HG02798 (cell line): ENCODE measurements at regions not wholly inside any gene's neighbourhood (a gene's known extent, or its start where the extent isn't known, plus 50 kb on each side); places are given as distances from the start of the nearest gene placed in this dataset.
"Not testable (repeated sequence)": the region's sequence is repeated elsewhere in the genome, so short reads cannot be mapped to it uniquely, and the experiment has no call there.

Experiments
- ATAC-seq: cut with Tn5 transposase; IDR thresholded peaks from one replicate; pipeline ENCODE4 v1.9.1; 2021; ENCODE audit warnings: mild to moderate bottlenecking; ENCODE audit not compliant: unreplicated experiment, poor library complexity

DNA sequence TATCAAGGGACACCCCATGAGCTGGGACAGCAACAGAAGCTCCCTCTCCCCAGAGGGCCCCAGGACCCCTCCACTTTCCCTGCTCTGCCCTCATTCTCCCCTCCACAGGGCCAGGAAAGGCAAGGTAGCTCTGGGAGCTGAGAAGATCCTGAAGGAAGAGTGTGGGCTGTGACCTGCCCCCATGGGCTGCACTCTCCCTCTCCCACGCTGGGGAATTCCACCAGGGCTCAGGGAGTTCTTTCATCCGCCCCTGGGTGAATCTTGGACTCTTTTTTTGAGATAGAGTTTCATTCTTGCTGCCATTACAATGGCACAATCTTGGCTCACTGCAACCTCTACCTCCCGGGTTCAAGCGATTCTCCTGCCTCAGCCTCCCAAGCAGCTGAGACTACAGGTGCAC lies 73.8 kb downstream of the C9orf50 start:
- ATAC-seq, result no peak

DNA sequence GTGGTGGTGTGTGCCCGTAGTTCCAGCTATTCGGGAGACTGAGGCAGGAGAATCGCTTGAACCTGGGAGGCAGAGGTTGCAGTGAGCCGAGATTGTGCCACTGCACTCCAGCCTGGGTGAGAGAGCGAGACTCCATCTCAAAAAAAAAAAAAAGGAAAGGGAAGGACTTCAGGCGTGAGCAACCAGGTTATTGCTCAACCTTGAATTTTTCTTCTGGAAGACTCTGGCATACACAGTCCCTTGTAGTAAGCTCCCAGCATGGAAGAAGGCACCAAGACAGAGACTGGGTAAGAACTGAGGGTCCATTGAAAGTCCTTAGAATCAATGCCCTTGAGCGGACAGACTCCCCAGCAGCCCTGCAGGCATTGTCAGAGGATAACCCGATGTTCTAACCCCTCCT lies 75.0 kb downstream of the C9orf50 start:
- ATAC-seq, result not testable (repeated sequence)

DNA sequence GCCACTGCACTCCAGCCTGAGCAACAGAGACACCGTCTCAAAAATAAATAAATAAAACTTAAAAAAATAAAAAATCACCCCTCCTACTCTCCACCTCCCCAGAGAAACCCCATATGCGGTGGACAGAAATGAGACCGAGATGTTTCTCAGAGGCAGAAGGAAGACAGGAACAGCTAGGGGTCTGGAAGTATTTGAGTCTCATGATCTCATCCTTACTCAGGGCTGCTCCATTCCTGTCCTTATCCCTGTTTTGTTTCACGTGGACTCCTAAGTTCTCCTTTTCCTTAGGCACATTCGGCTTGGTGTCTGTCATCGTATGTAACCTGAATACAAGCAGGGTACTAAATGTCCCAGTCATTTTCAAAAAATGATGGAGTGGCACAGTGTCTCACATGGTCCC lies 76.1 kb downstream of the C9orf50 start:
- ATAC-seq, result no peak

DNA sequence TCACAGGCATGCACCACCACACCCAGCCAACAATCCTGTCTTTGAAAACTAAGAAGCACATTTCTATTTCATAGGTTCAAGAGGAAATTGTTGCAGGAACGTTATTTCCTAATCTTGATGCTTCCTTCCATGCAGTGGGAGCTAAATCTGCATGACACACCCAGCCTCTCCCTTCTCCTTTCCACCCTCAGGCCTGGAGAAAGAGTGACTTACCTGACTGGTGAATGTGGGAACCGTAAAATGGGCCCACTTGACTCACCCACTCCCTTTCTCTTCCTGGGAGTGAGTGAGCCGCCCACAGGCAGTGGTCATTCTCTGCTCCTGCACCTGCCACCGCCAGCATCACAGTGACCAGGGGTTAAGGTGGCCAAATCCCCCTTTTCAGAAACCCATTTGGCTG lies 78.2 kb downstream of the C9orf50 start:
- ATAC-seq, result no peak

DNA sequence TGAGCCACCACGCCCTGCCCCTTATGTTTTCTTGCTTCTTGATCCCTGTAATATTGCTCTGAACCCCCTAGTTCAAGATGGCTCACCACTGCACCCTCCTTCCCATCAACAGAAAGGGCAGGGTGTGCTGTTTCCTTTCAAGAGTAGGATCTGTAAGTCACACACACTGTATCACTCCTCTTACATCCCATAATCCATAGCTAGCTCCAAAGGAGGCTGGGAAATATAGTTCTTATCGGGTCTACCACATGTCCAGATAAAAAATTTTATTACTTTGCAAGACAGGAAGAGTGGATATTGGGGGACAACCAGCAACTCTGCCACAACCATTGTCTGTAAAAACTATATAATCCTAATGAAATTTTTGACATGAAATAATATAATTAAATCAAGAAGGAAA lies 79.6 kb downstream of the C9orf50 start:
- no peak for ATAC-seq

DNA sequence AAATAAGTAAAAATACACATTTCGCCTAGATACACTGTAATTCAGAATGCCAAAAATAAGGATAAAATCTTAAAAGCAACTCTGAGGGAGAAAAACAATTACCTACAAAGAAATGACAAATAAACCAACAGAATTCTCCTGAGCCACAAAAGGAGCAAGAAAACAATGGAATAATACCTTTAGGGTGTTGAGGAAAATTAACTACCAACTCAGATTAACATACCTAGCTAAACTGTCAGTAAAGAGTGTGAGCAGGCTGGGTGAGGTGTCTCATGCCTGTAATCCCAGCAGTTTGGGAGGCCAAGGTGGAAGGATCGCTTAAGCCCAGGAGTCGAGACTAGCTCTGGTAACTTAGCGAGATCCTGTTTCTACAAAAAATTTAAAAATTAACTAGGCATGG lies 81.5 kb downstream of the C9orf50 start:
- ATAC-seq, result no peak

DNA sequence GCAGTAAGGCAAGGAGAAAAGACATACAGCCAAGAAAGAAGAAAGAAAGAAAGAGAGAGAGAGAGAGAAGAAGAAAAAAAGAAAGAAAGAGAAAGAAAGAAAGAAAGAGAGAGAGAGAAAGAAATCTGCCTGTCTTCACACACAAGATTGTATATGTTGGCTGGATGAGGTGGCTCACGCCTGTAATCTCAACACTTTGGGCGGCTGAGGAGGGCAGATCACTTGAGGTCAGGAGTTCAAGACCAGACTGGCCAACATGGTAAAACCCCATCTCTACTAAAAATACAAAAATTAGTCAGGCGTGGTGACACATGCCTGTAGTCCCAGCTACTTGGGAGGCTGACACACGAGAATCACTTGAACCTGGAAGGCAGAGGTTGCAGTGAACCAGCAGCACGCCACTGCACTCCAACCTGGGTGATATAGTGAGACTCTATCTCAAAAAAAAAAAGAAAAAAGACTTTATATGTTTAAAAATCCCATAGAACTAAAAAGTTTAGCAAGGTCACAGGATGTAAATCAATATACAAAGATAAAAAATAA lies 89.0 kb downstream of the C9orf50 start:
- not testable (repeated sequence) for ATAC-seq

DNA sequence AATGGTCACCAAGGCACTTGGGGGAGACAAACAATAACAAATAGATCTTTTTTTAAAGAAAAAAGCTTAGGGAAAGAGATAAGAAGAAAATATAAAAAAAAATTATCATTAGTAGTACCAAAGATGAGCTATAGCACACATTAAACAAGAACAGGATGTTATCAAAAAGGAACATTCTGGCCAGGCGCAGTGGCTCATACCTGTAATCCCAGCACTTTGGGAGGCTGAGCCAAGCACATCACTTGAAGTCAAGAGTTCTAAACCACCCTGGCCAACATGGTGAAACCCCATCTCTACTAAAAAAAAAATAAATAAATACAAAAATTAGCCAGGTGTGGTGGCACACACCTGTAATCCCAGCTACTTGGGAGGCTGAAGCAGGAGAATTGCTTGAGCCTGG lies 92.9 kb downstream of the C9orf50 start:
- ATAC-seq, result not testable (repeated sequence)

DNA sequence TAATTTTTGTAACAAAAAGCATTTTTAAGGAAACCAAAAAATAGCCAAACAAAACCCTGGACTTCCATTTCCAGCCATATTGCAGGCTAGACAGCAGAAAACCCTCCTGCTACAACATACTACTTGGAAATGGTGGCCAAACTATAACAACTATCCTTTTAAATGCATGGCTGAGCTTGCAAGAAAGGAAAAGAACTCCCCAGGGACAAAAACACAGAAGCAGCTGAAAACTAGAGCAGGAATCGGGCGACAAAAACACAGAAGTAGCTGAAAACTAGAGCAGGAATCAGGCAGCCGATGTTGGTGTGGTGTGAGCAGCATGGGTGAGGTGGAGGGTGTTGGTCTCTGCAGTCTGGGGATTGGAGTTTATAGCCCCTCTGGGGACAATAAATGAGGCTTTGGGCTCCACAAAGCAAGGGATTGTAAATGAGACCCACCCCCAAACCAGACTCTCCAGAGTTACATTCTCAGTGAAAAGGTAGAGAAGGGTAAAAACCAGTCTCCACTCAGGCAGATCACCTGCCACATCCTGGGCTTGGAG lies 95.2 kb downstream of the C9orf50 start:
- no peak for ATAC-seq

DNA sequence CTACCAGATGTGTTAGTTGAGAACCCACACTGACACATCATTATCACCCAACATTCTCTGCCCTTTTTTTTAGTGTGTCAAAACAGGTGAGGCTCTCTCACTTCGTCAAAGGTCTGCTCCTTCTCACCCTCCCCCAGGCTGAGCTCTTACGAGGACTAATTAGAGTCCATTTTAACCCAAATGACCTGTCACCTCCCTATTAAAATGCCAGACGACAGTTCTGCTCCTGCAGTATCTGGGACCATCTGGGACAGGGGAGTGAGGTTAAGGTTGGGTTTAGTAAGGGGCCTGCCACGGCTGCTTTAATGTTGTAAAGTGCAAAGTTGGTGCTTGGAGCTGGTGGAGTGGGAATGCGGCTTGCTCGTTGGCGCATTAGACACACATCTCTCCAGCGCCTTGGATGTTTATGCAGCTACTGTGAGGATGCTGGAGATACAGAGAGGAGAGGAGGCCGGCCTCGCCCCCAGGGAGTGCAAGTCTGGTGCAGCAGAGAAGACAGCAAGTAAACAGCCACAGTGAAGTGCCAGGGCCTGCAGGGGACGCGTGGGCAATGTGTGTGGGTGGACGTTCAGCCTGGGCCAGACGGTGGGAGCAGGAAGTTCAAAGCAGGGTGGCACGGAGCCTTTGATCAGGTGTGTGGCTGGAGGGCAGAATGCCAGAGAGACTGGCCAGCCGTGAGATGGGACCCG lies 96.2 kb downstream of the C9orf50 start:
- no peak for ATAC-seq

DNA sequence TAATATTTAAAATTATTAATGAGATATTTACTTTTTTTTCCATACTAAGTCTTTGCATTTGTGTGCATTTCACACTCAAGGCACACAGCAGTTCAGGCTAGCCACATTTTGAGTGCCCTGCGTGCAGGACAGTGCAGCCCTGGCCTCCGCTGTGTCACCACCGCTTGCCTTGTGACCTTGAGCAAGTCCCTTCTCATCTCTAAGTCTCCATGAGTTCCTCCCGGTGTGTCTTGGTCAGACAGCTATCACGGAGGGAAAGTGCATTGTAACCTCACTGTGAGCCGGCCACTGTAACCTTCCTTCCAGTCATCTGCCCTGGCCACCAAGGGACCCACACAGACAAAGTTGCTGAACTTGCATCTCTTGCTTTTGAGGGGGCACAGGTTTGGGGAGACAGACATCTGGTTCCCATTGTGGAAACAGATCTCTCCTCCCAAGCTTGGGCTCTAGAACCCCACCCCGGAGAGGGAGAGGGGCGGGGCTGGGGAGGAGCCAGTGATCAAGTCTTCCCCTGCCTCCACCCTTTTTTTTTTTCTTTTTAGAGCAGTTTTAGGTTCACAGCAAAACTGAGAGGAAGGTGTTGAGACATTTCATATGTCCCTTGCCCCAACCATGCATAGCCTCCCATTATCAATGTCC lies 96.8 kb downstream of the C9orf50 start:
- ATAC-seq, result no peak

DNA sequence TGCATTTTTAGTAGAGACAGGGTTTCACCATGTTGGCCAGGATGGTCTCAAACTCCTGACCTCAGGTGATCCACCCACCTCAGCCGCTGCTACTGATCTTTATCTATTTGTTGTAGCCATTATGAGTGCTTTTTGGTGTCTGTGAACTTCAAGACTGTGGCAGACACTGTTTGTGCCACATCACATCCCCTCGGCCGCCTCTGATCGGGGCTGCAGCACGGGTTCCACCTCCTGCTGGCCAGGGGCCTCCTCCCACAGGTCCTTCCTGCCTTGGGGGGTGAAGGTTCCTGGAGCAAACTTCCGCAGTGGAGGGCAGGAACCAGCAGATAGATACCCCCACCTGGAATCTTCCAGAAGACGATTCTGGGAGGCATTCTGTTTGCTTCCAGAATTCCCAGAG lies 98.5 kb downstream of the C9orf50 start:
- no peak for ATAC-seq

DNA sequence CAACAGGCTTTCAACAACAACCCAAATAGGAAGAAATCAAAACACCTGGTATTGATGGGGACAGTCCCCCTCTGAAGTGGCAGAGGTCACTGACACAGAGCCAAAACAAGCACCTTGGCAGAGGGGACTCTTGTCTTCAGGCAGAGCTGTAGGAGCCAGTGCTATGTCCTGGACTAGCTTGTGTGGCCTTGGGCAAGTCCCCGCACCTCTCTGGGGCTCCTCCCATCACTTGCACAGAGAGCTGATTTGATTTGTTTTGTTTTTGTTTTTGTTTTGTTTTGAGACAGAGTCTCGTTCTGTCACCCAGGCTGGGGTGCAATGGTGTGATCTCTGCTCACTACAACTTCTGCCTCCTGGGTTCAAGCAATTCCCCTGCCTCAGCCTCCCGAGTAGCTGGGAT lies 100.8 kb downstream of the C9orf50 start:
- ATAC-seq, result no peak

DNA sequence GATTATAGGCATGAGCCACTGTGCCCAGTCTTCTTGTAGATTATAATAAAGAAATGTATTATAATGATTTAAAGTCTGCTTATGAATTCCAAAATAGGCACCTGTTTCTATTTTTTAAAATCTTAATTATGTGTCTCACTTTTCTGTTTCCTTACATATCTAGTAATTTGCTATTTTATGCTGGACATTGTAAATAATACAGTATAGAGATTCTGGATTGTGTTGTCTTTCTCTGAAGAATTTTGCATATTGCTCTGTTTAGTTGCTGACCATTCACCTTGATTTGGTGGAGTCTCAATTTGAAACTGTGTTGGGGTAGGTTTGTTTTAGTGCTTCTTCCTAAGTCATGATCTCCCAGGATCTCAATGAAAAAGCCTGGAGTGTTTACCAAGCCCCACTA lies 102.8 kb downstream of the C9orf50 start:
- no peak for ATAC-seq

DNA sequence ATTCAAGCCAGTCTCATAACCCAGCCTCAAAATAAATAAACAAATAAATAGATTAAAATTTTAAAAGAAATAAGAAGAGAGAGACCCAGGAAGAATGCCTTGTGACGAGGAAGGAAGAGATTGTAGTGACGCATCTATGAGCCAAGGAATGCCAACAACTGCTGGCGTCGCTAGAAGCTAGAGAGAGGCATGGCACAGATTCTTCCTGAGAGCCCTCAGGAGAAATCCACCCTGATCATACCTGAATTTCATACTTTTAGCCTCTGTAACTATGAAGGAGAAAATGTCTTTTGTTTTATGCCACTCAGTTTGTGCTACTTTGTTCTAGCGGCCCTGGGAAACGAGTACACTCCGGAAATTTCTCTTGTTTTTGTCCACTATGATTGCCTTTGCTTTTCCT lies 103.9 kb downstream of the C9orf50 start:
- ATAC-seq, result no peak

DNA sequence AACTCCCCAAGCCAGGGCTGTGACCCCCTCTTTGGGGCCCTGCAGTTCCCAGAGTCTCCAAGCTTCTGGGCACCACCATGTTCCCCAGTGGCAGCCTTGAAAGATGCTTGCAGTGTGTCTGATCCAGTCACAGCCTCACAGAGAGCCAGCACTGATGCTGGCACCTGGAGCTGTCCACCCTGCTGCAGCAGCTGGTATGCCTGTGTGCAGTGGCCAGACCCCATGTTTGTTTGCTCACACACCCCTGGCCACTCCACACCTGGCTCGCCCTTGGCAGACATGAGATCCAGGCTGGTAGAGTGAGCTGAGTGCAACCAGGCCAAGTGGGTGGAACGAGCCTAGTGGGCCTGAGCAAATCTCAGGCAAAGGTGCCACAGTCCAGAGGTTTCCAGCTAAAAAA lies 106.0 kb downstream of the C9orf50 start:
- ATAC-seq, result no peak

DNA sequence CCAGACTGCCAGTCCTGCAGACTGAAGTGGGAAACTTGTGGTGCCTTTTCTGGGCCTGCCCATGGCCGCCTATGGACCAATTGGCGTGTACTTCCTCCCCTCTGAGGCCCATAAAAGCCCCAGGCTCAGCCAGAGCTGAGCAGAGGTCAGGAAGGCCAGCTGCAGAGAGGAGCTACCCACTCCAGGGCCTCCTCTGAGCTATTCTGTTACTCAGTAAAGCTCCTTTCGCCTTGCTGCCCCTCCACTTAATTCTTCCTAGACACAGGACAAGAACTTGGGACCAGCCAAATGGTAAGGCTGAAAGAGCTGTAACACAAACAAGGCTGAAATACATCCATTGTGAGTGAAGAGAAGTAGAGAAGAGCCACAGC lies 106.4 kb downstream of the C9orf50 start:
- ATAC-seq, result no peak

DNA sequence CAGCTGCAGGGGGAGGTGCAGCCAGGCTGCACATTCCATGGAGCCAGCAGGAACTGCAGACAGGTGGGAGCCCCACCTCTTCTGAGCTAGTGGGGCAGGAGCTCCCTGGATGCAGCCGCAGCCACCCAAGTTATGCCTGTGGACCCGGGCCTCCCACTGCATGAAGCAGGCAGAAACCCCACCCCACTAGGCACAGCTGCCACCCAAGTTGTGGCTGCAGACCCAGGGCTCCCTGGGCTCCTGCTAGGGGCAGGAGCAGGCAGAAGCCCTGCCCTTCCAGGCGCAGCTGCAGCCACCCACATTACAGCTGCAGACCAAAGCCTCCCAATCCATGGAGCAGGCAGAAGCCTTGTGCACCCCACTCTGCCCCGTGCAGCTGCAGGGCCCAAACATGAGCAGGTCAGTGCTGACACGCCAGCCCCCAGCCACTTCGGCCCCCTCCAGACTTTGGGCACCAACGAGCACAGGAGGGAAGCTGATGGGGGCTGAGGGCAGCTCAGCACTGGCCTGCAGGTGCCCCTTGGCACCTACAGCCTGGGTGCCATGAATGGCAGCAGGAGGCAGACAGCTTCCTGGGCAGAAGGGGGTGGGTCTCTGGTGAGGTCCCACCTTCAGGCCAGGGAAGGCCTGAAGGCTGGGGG lies 106.9 kb downstream of the C9orf50 start:
- ATAC-seq, result no peak

DNA sequence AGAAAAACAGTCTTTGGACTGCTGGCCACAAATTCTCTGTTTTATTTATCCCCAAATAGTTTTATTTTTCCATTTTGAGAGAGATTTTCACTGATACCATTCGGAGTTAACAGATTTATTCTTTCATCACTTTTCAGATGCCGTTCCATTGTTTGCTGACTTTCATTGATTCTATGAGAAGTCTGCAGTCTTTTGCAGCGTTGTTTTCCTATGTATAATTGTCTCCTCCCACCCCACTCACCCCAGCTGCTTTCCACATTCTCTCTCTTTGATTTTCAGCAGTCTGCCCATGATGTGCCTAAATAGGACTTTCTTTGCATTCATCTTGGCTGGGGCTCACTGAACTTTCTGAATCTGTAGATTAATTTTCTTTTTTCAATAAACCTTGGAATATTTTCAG lies 107.6 kb downstream of the C9orf50 start:
- no peak for ATAC-seq

DNA sequence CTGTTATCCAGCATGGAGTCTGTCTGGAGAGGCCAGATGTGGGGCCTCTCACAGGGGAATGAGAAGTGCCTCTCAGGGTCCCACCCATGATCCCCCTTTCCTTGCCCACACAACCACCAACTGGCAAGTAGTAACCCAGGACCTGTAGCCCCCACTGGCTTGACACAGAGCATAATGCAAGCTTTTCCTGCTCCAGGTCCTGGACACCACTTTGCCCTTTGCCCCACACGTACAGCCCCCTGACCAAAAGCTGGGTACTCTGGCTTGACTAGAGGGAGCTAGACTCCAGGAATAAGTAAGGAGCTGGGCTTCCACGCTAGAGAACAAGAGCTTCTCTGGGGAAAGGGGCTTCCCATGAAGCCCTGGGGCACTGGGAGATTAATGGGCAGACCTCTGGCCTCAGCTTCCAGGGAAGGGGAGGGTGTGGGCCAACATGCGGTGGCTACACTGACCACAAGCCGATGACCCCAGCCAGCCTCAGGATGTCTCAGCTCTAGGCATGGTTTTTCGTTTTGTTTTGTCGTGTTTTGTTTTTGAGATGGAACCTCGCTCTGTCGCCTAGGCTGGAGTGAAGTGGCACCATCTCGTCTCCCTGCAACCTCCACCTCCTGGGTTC lies 109.5 kb downstream of the C9orf50 start:
- no peak for ATAC-seq

DNA sequence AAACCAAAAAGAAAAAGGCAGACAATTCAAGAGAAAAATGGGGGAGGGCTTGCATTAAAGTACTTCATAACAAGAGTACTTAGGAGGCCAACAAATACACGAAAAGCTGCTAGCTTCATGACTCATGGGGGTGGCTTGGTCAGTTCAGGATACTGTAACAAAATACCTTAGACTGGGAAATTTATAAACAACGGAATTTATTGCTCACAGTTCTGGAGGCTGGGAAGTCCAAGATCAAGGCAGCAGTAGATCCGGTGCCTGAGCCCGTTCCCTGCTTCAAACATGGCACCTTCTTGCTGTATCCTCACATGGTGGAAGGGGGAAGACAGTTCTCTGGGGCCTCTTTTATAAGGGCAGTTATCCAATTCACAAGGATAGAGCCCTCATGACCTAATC lies 111.4 kb downstream of the C9orf50 start:
- no peak for ATAC-seq
